GM23248 (cell line): ENCODE measurements at regions not wholly inside any gene's neighbourhood (a gene's known extent, or its start where the extent isn't known, plus 50 kb on each side); places are given as distances from the start of the nearest gene placed in this dataset.

Source experiments
- DNase-seq: peaks from one replicate; pipeline ENCODE4 v3.0.0-alpha.2; 2015
- H2AFZ ChIP-seq: fragments of 200-600 bp; sonication (generic); 2 replicates; pipeline ENCODE4 v1.6.1; 2016; ENCODE audit warnings: antibody characterized with exemption
- H3F3A ChIP-seq: fragments of 200-600 bp; sonication (generic); 2 replicates; pipeline ENCODE4 v1.6.1; 2016; ENCODE audit warnings: mild to moderate bottlenecking, antibody characterized with exemption, mixed run types; ENCODE audit not compliant: insufficient read depth
- H3K27ac ChIP-seq: fragments of 200-600 bp; sonication (generic); 2 replicates; pipeline ENCODE4 v1.5.1; 2016; ENCODE audit warnings: mild to moderate bottlenecking
- H3K27me3 ChIP-seq: fragments of 200-600 bp; sonication (generic); replicated peaks from 2 replicates; pipeline ENCODE4 v1.6.1; 2016; ENCODE audit warnings: mild to moderate bottlenecking; ENCODE audit not compliant: insufficient read depth
- H3K36me3 ChIP-seq: fragments of 200-600 bp; sonication (generic); 2 replicates; pipeline ENCODE4 v1.6.1; 2016; ENCODE audit warnings: low read depth, mild to moderate bottlenecking
- H3K4me1 ChIP-seq: fragments of 200-600 bp; sonication (generic); 2 replicates; pipeline ENCODE4 v1.6.1; 2016; ENCODE audit warnings: mild to moderate bottlenecking; ENCODE audit not compliant: insufficient read depth
- H3K4me2 ChIP-seq: fragments of 200-600 bp; sonication (generic); one replicate; pipeline ENCODE4 v1.6.1; 2016; ENCODE audit warnings: mild to moderate bottlenecking; ENCODE audit not compliant: unreplicated experiment
- H3K4me3 ChIP-seq: fragments of 200-600 bp; sonication (generic); 2 replicates; pipeline ENCODE4 v1.5.1; 2016; ENCODE audit warnings: mild to moderate bottlenecking
- H3K79me2 ChIP-seq: fragments of 200-600 bp; sonication (generic); 2 replicates; pipeline ENCODE4 v1.6.1; 2016; ENCODE audit warnings: mild to moderate bottlenecking; ENCODE audit not compliant: insufficient read depth
- H3K9ac ChIP-seq: fragments of 200-600 bp; sonication (generic); 2 replicates; pipeline ENCODE4 v1.6.1; 2016; ENCODE audit warnings: mild to moderate bottlenecking
- H3K9me2 ChIP-seq: fragments of 200-600 bp; sonication (generic); 2 replicates; pipeline ENCODE4 v1.6.1; 2016; ENCODE audit warnings: mixed run types, mild to moderate bottlenecking, moderate library complexity; ENCODE audit not compliant: insufficient read depth
- H3K9me3 ChIP-seq: fragments of 200-600 bp; sonication (generic); one replicate; pipeline ENCODE4 v1.6.1; 2017; ENCODE audit warnings: low read depth
- H4K20me1 ChIP-seq: fragments of 200-600 bp; sonication (generic); 2 replicates; pipeline ENCODE4 v1.6.0; 2016; ENCODE audit not compliant: insufficient read depth
- EZH2 ChIP-seq: fragments of 200-600 bp; sonication (generic); IDR thresholded peaks from 2 replicates; pipeline ENCODE4 v1.6.1; 2018; ENCODE audit warnings: antibody characterized with exemption, mild to moderate bottlenecking; ENCODE audit not compliant: insufficient read depth, poor library complexity, severe bottlenecking
- EZH2phosphoT487 ChIP-seq: fragments of 200-600 bp; sonication (generic); IDR thresholded peaks from 2 replicates; pipeline ENCODE4 v1.6.1; 2018; ENCODE audit warnings: antibody characterized with exemption, moderate library complexity, mild to moderate bottlenecking, low read depth; ENCODE audit not compliant: insufficient read depth
- WGBS, 2 experiments: methylation state at CpG; one replicate each; pipeline ENCODE4 v1.1.6; 2015 to 2017; ENCODE audit warnings: low lambda C conversion rate in 2 of 2, low coverage in 1 of 2; ENCODE audit errors: missing lambda C conversion rate in 2 of 2; 5-methylcytosine and 5-hydroxymethylcytosine counted together
- in situ Hi-C: fragments of 300-500 bp; cut with MboI; formaldehyde crosslinking; loops from 2 replicates; pipeline ENCODE4 v1.15.0; 2020

GRCh38 chr4:79266136-79266535 lies 59.7 kb downstream of the NAA11 start:
- TF ChIP-seq EZH2phosphoT487 (no peak), EZH2 (no peak)
- Histone ChIP-seq H3K4me2 (no peak overlapping the region), H3K36me3 (no peaks in the 10 kb centered on the region), H3K9ac (no peak overlapping the region), H3K4me1 (no peaks in the 10 kb centered on the region), H2AFZ (no peak overlapping the region), H3K9me3 (no peaks in the 10 kb centered on the region), H4K20me1 (no peaks in the 10 kb centered on the region), H3K9me2 (no peaks in the 10 kb centered on the region), H3K27ac (no peak overlapping the region), H3F3A (no peaks in the 10 kb centered on the region), H3K4me3 (no peak overlapping the region), H3K79me2 (no peaks in the 10 kb centered on the region), H3K27me3 (no peaks in the 10 kb centered on the region)
- no peak for DNase-seq
- 58 to 60% methylated on average over 3 of the region's 3 CpGs for WGBS, 2 experiments
- in situ Hi-C loops = no loop called here

- no peak overlapping the region for H3K4me2 ChIP-seq
- no peaks in the 10 kb centered on the region for H3K9me2 ChIP-seq
- in situ Hi-C loops = no loop called here
- H3K4me3 ChIP-seq = no peak overlapping the region
- no peaks in the 10 kb centered on the region for H3K27me3 ChIP-seq
- no peaks in the 10 kb centered on the region for H3K4me1 ChIP-seq
- H3K27ac ChIP-seq = no peak overlapping the region
- H3K9ac ChIP-seq = no peak overlapping the region
- WGBS, 2 experiments = 8 to 17% methylated on average over 2 of the region's 2 CpGs
- H3F3A ChIP-seq = no peaks in the 10 kb centered on the region
- DNase-seq = no peak
- H2AFZ ChIP-seq = no peak overlapping the region
- no peaks in the 10 kb centered on the region for H3K9me3 ChIP-seq
- no peaks in the 10 kb centered on the region for H3K79me2 ChIP-seq
- no peaks in the 10 kb centered on the region for H3K36me3 ChIP-seq
- no peak for TF ChIP-seq EZH2
- no peak for TF ChIP-seq EZH2phosphoT487
- no peaks in the 10 kb centered on the region for H4K20me1 ChIP-seq
Observed at GRCh38 chr4:79259242-79259641, 66.6 kb downstream of the NAA11 start.

DNA sequence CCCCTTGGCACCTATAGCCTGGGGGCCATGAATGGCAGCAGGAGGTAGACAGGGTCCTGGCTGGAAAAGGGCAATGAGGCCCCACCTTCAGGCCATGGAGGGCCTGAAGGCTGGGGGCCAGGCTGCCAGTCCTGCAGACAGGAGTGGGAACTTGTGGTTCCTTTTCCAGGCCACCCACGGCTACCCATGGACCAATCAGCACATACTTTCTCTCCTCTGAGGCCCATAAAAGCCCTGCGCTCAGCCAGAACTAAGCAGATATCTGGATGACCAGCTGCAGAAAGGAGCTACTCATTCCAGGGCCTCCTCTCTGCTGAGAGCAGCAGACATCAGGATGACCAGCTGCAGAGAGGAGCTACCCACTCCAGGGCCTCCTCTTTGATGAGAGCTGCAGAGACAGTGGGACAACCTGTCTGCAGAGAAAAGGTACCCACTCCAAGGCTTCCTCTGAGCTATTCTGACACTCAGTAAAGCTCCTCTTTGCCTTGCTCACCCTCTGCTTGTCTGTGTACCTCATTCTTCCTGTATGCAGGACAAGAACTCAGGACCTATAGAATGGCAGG lies 67.2 kb downstream of the NAA11 start:
- Histone ChIP-seq H3K27me3 (no peaks in the 10 kb centered on the region), H4K20me1 (no peaks in the 10 kb centered on the region), H3K4me1 (no peaks in the 10 kb centered on the region), H2AFZ (no peak overlapping the region), H3K79me2 (no peaks in the 10 kb centered on the region), H3K9ac (no peak overlapping the region), H3F3A (no peaks in the 10 kb centered on the region), H3K9me2 (no peaks in the 10 kb centered on the region), H3K9me3 (no peaks in the 10 kb centered on the region), H3K4me2 (no peak overlapping the region), H3K4me3 (no peak overlapping the region), H3K27ac (no peak overlapping the region), H3K36me3 (no peaks in the 10 kb centered on the region)
- 25 to 37% methylated on average over 2 of the region's 2 CpGs for WGBS, 2 experiments
- in situ Hi-C loops = no loop called here
- DNase-seq = no peak
- TF ChIP-seq EZH2phosphoT487 (no peak), EZH2 (no peak)

GRCh38 chr4:79257953-79258613 lies 67.8 kb downstream of the NAA11 start:
- Histone ChIP-seq H2AFZ (no peak overlapping the region), H3K27ac (no peak overlapping the region), H4K20me1 (no peaks in the 10 kb centered on the region), H3K9me3 (no peaks in the 10 kb centered on the region), H3K4me2 (no peak overlapping the region), H3F3A (no peaks in the 10 kb centered on the region), H3K9me2 (no peaks in the 10 kb centered on the region), H3K79me2 (no peaks in the 10 kb centered on the region), H3K9ac (no peak overlapping the region), H3K27me3 (no peaks in the 10 kb centered on the region), H3K4me3 (no peak overlapping the region), H3K4me1 (no peaks in the 10 kb centered on the region), H3K36me3 (no peaks in the 10 kb centered on the region)
- DNase-seq = no peak
- no peak for TF ChIP-seq EZH2
- no peak for TF ChIP-seq EZH2phosphoT487
- 49 to 50% methylated on average over 5 of the region's 5 CpGs for WGBS, 2 experiments
- in situ Hi-C loops = no loop called here
